Activated naive CD8-positive, alpha-beta T cell (primary cell): ENCODE measurements at regions not wholly inside any gene's neighbourhood (a gene's known extent, or its start where the extent isn't known, plus 50 kb on each side); places are given as distances from the start of the nearest gene placed in this dataset.

ENCODE experiments used
- H3K27ac Mint-ChIP-seq: one replicate; pipeline ENCODE4 v1.8.0; 2021; ENCODE audit warnings: mixed read lengths
- H3K27me3 Mint-ChIP-seq: one replicate; pipeline ENCODE4 v1.8.0; 2021; ENCODE audit warnings: mixed read lengths
- H3K36me3 Mint-ChIP-seq: one replicate; pipeline ENCODE4 v1.8.0; 2021; ENCODE audit warnings: mixed read lengths
- H3K4me1 Mint-ChIP-seq: one replicate; pipeline ENCODE4 v1.8.0; 2021; ENCODE audit warnings: low read depth, mixed read lengths
- H3K4me3 Mint-ChIP-seq: one replicate; pipeline ENCODE4 v1.8.0; 2021; ENCODE audit warnings: mild to moderate bottlenecking, mixed read lengths
- H3K9me3 Mint-ChIP-seq: one replicate; pipeline ENCODE4 v1.8.0; 2021; ENCODE audit warnings: low read depth, mixed read lengths

DNA sequence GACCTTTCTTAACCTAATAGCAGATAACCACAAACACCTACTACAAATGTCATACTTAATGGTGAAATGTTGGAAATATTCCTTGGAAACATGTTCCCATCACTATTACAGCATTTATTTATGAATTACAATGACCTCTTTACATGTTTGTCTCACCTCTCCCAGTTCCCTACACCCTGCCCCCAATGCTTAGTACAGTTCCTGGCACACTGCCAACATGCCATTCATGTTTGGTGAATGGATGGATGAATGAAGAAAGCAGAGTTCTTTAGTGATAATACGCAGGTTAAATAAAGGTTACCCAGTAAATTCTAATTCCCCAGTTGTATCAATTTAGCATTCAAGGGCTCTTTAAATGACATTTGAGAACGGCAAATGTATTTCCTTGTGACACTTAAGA is 259.9 kb upstream of the ATP11B start:
- Mint-ChIP-seq H3K36me3 (no peaks in the 10 kb centered on the region), H3K27me3 (peaks cover 4% of the 10 kb centered on the region), H3K4me1 (no peaks in the 10 kb centered on the region), H3K4me3 (no peak overlapping the region), H3K27ac (no peak overlapping the region), H3K9me3 (peaks cover 8% of the 10 kb centered on the region)

DNA sequence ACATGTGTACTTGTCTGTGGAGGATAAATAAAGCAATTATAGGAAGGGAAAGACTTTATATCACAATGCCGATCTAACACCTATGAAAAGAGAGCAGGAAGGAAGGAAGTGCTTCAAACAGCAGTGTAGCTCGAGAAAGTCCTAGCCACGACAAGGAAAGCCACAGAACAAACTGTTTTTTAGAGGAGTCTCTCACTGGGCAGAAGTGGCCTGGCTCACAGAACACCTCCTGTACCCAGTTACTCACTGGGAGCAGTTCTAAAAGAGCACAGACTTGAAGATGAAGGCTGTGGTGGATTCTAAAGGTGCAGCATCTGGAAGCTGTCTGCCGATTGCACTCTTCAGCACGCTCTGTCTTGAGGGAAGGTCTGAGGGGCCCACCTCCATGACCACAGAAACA is 248.8 kb upstream of the ATP11B start:
- H3K27me3 Mint-ChIP-seq: peaks cover 7% of the 10 kb centered on the region
- H3K4me1 Mint-ChIP-seq: no peaks in the 10 kb centered on the region
- no peaks in the 10 kb centered on the region for H3K36me3 Mint-ChIP-seq
- H3K4me3 Mint-ChIP-seq: no peak overlapping the region
- H3K9me3 Mint-ChIP-seq: no peaks in the 10 kb centered on the region
- no peak overlapping the region for H3K27ac Mint-ChIP-seq

DNA sequence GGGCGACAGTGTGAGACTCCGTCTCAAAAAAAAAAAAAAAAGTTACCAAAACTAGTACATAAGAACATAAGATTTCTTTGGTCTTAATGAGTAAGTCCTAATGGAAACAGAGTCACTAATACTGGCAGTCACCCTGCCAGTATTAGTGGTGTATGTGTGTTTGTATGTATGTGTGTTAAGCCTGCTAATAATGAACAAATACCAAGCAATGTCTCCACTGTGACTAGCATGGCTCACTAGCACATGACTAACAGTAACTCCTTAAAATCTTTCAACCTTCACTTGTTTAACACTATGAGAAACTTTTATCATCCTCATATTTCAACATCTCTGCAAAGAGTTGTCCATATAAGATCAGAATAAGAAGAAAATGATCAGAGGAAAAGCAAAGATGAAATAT is 231.0 kb upstream of the ATP11B start:
- no peaks in the 10 kb centered on the region for H3K36me3 Mint-ChIP-seq
- peaks cover 10% of the 10 kb centered on the region for H3K9me3 Mint-ChIP-seq

DNA sequence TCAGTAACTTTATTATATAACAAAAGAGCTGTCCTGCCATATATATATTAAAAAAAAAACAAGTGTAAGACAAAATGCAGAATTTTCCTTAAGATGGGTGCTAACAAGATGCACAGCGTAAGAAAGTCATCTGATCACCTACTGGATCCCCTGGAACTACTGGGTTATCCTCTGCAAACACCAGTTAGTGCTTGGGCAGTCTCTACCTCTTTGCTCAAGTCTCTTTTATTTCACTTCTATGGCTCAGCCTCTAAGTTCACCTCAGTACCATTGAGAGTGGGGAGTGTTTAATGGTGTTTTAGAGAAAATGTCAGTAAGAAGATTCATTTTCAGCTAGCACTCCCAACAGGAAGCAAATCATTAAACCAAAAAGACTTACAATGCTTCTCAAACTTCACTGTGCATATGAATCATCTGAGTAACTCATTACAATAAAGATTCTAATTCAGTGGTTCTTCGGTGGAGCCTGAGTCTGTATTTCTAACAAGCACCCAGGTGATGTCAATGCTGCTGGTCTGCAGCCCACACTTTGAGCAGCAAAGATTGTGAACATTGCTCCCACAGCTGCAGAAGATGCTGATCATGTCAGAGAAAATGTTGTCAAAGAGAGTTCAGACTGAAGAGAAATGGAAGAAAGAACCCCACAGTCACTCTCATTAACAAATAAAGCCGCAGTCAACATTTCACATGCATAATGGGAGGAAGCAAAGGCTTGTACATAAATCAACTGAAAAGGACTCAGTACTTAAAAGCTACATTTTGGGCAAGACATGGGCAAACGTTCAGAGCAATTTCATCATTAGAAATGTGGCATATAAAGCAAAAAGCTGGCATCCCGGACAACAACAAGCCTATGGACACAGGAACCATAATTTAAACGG is 227.1 kb upstream of the ATP11B start:
- H3K36me3 Mint-ChIP-seq: no peaks in the 10 kb centered on the region
- H3K4me1 Mint-ChIP-seq: no peaks in the 10 kb centered on the region
- H3K4me3 Mint-ChIP-seq: no peak overlapping the region
- peaks cover 7% of the 10 kb centered on the region for H3K27me3 Mint-ChIP-seq
- no peak overlapping the region for H3K27ac Mint-ChIP-seq
- no peaks in the 10 kb centered on the region for H3K9me3 Mint-ChIP-seq

More for the DNA sequence above, 231.0 kb upstream of the ATP11B start:
- H3K27ac Mint-ChIP-seq: no peak overlapping the region
- H3K27me3 Mint-ChIP-seq: peaks cover 12% of the 10 kb centered on the region
- H3K4me3 Mint-ChIP-seq: no peak overlapping the region
- no peaks in the 10 kb centered on the region for H3K4me1 Mint-ChIP-seq

DNA sequence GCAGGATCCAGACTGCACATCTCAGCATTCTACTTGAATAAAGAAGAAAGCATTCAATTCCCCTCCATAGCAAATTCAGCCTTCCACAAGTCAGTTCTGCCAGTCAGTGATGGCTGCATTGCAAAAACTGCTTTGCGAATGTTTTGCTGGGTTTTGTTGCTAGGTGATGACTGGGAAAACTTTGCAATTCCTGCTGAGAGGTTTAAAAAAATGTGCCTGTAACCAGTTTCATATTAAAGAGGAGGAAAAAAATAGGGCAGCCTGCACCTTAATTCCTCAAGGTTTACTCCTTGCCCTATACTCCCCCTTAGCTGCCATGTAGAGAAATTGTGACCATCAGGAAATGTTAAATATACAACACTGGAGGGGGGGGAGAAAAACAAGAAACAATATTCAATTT is 225.6 kb upstream of the ATP11B start:
- Mint-ChIP-seq H3K4me3 (no peak overlapping the region), H3K9me3 (no peaks in the 10 kb centered on the region), H3K27ac (no peak overlapping the region), H3K4me1 (no peaks in the 10 kb centered on the region), H3K36me3 (no peaks in the 10 kb centered on the region), H3K27me3 (peaks cover 7% of the 10 kb centered on the region)

DNA sequence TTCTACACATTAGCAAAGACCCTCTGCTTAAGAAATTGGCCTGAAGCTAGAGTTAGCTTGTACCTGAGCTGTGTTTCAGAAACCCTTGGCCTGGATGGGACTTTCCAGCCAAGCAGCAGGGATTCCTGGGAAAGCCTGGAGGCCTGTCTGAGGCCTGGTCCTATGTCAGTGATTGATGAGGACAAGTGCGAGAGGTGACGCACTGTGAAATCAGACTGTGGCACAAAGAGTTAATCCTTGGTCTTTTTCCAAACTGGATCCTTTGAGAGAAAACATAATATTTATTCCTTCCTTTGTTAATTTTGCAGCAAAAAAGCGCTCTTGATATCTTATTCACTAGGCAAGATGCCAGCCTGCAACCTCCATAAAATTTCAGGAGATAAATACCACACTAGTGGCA is 225.0 kb upstream of the ATP11B start:
- Mint-ChIP-seq H3K36me3 (no peaks in the 10 kb centered on the region), H3K4me3 (no peak overlapping the region), H3K4me1 (no peaks in the 10 kb centered on the region), H3K9me3 (peaks cover 4% of the 10 kb centered on the region), H3K27ac (no peak overlapping the region), H3K27me3 (peaks cover 7% of the 10 kb centered on the region)

DNA sequence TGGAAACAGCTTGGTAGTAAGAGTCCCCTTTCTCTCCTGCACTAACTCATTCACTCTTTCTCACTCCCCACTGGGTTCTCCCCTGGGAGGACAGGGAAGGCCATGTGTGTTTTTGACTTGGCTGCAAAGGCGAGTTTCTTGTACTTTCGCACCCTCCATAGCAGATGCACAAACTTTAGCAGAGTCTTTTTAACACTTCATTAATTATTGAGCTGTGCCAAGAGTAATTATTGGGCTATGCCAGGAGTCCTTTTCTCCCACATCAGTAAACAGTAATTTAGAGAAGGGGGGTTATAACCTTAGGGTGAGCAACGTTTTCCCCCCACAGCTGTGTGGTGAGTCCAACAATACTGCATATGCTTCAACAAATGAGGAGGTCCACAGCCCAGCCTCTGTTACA is 224.4 kb upstream of the ATP11B start:
- no peak overlapping the region for H3K4me3 Mint-ChIP-seq
- H3K4me1 Mint-ChIP-seq: no peaks in the 10 kb centered on the region
- peaks cover 10% of the 10 kb centered on the region for H3K9me3 Mint-ChIP-seq
- H3K36me3 Mint-ChIP-seq: no peaks in the 10 kb centered on the region
- H3K27ac Mint-ChIP-seq: no peak overlapping the region
- peaks cover 7% of the 10 kb centered on the region for H3K27me3 Mint-ChIP-seq

DNA sequence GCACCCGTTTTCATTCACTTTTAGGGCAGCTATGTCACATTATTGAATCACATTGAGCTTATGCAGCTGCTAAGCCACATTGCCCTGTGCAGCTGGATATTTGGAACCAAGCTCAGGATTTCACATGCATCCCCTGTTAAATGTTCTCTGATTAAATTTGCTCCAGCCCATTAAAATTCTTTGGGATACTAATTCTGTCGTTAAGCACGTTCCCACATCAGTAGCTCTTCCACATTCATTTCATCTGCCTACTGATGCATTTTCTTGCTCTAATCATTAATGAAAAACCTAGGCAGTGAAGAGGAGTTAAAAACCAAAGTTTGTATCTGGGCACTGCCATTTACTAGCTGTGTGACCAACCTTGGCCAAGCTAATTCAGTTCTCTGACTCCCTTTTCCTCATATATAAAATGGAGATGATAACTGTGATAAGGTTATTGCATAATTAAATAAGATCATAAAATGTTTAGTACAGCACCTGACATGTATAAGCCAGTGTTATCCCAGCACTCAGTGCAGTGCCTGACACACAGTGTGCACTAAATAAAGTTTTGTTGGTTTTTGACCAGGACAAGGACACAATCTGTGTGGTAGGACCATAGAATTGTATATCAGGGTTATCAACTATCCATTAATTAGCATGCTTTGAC is 222.2 kb upstream of the ATP11B start:
- Mint-ChIP-seq H3K36me3 (no peaks in the 10 kb centered on the region), H3K4me1 (no peaks in the 10 kb centered on the region), H3K4me3 (no peak overlapping the region), H3K27me3 (peaks cover 3% of the 10 kb centered on the region), H3K27ac (no peak overlapping the region), H3K9me3 (peaks cover 17% of the 10 kb centered on the region)

DNA sequence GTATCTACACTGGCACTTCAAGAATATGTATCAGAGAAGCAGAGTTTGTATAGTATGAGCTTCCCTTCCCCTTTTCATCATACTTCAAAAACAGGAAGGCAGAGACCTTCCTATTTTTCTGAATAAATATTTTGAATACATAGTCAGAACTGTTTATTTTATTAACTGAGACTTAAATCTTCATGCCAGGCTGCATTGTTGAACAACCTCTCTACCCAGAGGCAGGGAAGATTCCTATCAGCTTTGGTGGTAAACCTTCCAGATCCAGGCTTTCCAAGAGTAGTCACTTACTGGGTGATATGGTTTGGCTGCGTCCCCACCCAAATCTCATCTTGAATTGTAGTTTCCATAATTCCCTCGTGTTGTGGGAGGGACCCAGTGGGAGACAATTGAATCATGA is 217.4 kb upstream of the ATP11B start:
- Mint-ChIP-seq H3K36me3 (no peaks in the 10 kb centered on the region), H3K27me3 (peaks cover 2% of the 10 kb centered on the region), H3K27ac (no peak overlapping the region), H3K9me3 (peaks cover 20% of the 10 kb centered on the region), H3K4me3 (no peak overlapping the region), H3K4me1 (no peaks in the 10 kb centered on the region)

DNA sequence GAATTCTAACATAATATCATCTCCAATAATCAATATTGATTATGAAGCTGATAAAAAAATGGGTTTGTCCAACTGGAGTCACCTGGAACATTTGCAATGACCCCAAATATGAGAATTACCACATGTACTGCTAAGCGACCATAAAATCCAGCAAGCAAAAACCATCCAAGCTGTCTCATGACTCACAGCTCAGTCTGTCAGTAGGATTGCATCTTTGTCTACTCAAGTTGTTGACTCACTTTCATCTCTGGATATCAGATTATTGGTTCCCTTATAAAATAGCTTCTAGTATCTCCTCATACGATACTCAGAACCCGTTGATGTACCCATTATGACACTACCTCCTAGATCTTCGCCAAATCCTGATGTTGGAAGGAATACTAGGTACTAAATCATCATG is 209.8 kb upstream of the ATP11B start:
- H3K9me3 Mint-ChIP-seq: no peaks in the 10 kb centered on the region
- no peaks in the 10 kb centered on the region for H3K4me1 Mint-ChIP-seq
- H3K4me3 Mint-ChIP-seq: no peak overlapping the region
- no peaks in the 10 kb centered on the region for H3K36me3 Mint-ChIP-seq
- H3K27ac Mint-ChIP-seq: no peak overlapping the region
- H3K27me3 Mint-ChIP-seq: peaks cover 7% of the 10 kb centered on the region

DNA sequence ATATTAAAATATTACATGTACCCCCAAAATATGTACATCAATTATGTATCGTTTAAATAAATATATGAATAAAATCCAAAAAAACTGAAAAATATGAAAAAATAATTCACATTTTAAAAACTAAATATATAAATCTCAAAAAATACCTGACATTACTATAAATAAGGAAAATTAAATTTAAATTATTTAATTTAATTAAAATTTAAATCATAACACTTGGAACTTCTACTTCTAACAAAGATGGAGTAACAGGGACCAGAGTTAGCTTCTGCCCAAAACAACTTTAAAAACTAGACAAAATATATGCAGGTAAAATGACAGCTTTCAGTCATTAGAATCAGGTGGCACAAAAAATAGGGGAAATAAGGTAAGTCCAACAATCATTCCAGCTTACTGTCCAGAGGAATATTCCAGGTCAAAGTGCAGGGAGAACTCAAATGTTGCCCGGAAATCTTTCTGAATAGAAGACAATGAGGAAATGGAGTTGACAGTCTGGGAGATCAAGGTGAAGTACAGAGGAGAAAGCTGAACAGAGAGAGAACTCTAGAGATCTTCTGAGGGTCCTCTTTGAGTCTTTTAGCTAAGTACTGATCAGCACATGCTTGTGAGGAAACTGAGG is 207.7 kb upstream of the ATP11B start:
- H3K36me3 Mint-ChIP-seq: no peaks in the 10 kb centered on the region
- H3K4me1 Mint-ChIP-seq: no peaks in the 10 kb centered on the region
- no peak overlapping the region for H3K4me3 Mint-ChIP-seq
- H3K27ac Mint-ChIP-seq: no peak overlapping the region
- peaks cover 6% of the 10 kb centered on the region for H3K27me3 Mint-ChIP-seq
- peaks cover 9% of the 10 kb centered on the region for H3K9me3 Mint-ChIP-seq

DNA sequence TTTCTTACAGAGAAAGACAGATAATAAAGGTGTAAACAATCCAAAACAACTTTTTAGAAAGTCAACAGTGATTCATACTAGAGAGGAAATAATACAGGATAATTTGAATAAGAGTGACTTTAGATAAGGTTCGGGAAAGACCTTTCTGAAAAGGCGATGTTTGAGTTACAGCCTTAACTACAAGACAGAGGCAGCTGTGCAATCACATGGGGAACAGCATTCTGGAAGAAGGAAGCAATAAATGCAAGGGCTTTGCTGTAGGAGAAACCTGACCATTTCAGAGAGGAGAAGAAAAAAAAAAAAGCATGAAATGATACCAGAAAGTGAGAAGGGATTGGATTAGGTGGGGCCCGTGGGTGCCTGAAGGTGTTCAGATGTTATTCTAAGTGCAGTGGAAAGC is 200.6 kb upstream of the ATP11B start:
- H3K27ac Mint-ChIP-seq: no peak overlapping the region
- no peaks in the 10 kb centered on the region for H3K4me1 Mint-ChIP-seq
- no peak overlapping the region for H3K4me3 Mint-ChIP-seq
- peaks cover 9% of the 10 kb centered on the region for H3K9me3 Mint-ChIP-seq
- no peaks in the 10 kb centered on the region for H3K36me3 Mint-ChIP-seq
- H3K27me3 Mint-ChIP-seq: peaks cover 1% of the 10 kb centered on the region

DNA sequence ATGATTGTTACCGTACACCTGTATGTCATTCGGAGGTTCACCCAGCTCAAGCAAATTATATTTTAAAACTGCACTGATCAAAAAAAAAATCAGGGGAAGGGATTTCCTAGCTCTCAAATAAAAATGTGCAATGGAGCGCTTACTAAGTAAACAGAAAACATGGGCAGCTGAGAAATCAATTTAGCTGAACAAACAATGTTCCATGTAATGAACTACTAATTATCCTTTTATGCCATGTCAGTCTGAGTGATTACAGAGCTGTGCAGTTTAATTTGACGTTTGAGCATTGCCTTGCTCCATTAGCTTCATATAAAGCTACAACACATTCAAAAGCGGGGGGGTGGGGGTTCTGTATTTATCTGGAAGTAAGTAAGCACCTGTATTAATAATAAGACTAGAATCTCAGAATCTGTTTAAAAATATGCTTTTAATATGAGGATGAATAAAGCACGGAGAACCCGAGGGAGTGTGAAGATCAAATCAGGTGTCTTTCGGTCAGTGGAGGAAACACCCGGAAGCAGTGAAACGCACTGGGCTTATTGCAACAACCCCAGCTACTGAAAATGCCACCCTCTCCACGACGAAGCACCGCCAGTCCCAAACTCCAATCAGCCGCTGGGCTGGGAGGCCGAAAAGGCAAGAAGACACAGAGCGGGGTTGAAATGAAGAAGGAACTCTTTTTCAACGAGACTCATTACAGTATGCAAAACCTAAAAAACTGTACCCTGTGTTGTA is 196.5 kb upstream of the ATP11B start:
- H3K9me3 Mint-ChIP-seq: no peaks in the 10 kb centered on the region
- H3K27ac Mint-ChIP-seq: no peak overlapping the region
- H3K36me3 Mint-ChIP-seq: no peaks in the 10 kb centered on the region
- peaks cover 1% of the 10 kb centered on the region for H3K27me3 Mint-ChIP-seq
- no peaks in the 10 kb centered on the region for H3K4me1 Mint-ChIP-seq
- H3K4me3 Mint-ChIP-seq: no peak overlapping the region

DNA sequence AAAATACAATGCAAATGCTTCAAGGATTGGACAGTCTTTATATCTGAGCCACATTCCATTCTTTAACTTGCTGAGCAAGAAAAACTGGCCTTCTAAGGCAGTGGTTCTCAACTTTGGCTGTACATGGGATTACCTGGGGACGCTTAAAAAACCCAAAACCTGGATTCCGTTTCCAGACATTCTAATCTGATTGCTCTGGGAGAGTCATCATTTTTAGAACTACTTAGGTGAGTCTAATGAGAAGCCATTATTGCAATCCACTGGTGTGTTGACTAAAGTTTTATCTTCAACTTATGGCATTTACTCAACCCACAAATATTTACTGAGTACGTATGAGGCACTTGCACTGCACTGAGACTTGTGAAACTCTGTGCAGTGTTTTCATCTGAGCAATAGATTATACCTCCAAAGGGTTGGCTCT is 195.7 kb upstream of the ATP11B start:
- Mint-ChIP-seq H3K9me3 (no peaks in the 10 kb centered on the region), H3K4me3 (no peak overlapping the region), H3K4me1 (no peaks in the 10 kb centered on the region), H3K36me3 (no peaks in the 10 kb centered on the region), H3K27me3 (peaks cover 1% of the 10 kb centered on the region), H3K27ac (no peak overlapping the region)

DNA sequence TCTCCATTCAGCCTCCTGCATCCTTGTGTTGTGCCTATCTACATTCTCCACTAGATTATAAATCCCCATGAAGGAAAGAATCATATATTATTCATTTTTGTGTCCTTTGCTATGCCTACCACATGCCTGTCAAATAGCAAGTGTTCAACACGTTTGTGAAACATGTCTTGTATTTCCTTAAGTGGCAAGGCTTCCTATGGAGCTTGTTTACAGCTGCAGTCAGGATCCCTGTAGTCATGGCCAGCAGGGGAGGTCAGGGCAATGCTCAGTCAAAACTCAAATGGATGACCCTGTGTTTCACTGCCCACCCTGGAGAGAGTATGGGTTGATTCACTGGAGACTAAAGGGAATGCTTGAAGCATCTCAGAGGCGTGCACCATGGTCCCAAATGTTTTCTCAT is 191.7 kb upstream of the ATP11B start:
- Mint-ChIP-seq H3K36me3 (no peaks in the 10 kb centered on the region), H3K4me3 (no peak overlapping the region), H3K27me3 (no peaks in the 10 kb centered on the region), H3K9me3 (no peaks in the 10 kb centered on the region), H3K4me1 (no peaks in the 10 kb centered on the region), H3K27ac (no peak overlapping the region)
